ENCODE measurements at regions not wholly inside any gene's neighbourhood (a gene's known extent, or its start where the extent isn't known, plus 50 kb on each side); places are given as distances from the start of the nearest gene placed in this dataset.

DNA sequence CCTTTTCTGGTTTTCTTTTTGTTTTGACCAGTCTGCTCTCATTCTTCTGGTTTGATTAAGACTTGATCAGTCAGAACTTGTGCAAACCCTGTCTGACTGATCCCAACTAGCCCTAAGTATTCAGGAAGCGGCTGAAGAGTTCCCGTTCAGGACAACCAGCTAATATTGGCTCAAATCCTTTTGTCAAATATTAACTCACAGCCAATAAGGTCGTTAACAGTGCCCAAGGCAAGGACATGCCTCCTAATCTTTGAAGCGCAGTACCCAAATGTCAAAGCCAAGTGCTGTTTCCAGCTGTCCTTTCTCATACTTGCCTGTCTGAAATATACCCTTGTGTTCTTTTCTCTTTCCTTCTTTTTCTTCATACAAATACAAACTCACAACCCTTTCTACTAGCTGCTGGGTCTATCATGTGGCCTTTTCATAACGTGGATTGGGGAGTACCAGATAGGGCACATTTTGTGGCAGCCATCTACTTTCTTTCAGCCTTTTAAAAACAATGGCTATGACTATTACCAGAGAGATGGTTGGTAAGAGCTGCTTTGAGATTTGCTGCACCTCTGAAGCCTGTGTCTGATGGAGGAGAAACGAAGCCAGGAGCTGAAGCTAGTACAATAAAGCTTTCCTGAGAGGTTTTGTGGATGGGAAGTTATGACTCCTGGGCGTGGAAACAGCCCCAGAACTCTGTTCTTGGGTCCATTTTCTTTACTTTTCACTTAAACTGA, 266.4 kb upstream of the ZNF608 start:
- peak; percentile 23 for DNase-seq

- peak; percentile 35 for DNase-seq
These were observed 267.8 kb upstream of the ZNF608 start for GRCh38 chr5:125014202-125014601.

GRCh38 chr5:125017796-125018195, 271.4 kb upstream of the ZNF608 start:
- no peak for DNase-seq

DNA sequence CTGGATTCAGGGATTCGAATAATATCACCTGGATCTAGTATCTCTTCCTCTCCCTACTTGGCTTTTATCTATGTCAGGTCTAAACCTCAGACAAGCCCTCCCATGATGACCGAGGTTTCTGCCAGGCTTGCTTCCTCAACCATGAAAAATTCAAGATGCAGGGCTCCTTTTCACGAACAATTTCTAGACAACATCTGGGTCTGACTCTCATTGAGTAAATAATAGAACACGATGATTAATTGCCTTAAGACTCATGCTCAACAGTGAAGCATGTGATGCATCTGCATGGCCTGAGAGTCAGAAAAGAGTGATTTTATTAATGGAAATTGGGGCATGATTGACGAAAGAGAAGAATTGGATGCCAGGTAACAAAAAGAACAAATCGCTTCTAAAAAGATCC, 277.2 kb upstream of the ZNF608 start:
- DNase-seq: peak; percentile 40

DNA sequence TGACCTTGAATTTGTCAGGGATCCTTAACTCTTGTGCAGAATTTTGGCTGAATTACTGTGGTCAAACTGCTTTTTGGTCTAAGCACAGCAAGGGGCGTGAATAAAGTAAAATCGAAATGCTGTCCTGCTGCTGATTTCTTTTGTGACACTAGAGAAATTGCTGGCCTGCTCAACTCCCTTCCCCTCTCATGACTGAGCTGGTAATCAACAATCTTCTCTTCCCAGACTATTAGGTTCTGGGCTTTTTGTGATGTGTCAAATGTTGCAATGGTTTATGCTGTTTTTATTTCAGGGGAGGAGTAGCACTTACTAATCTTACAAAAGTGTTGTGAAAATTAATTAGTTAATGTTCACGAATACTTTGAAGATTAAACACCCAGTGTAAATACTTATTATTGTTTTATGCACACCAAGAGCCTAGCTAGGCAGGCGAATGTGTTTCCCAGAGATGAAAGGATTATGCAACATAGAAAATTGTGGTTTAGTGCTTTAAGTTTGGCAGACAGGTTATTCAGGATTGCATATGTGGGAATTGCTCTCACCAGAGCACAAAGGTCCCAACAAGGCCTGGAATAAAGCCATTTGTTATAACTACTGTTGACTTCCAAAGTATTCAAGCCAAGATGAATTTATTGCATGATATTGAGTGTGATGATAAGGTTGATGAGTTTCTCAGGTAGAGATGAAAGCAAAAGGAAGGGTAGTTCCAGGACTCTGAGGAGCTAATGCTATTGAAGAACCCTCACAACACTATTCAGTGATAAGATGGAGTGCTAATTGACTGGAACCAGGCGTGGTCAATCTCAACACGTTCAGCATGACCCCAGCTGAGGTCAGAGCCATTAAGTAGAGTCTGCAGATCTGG, 280.7 kb upstream of the ZNF608 start:
- DNase-seq: no peak

DNA sequence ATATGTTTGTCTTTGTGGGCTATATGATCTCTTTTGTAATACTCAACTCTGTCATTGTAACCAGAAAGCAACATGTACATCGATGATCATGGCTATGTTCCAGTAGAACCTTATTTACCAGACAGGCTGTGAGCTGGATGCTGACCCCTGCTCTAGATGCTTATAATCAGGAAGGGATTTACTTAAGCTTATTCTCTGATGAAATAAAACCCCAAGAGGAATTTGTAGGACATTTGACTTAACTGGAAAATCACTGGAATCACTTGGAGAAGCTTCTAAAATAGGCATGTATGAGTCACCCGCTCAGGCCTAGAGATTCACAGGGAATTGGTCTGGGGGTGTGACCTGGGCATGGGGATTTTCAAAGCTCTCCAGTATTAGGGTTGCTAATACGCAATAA, 285.8 kb upstream of the ZNF608 start:
- no peak for DNase-seq

DNA sequence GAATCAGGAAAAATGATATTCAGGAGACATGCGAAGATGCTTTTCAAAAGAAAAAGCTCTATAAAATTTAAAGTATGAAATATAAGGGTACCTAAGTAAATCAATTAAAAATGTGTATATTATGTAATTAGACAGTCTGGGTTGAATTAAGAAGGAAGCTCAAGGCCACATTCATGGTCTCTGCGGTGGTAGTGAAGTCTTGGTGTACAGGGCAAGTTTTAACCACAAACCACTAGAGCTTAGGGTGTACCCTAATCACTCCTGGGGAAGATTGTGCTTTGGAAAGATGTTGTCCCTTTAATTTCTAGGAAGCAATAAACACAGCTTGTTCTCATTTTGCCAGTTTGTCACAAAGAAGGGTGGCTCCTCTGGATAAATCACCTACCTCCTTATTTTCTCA, 287.2 kb upstream of the ZNF608 start:
- no peak for DNase-seq

GRCh38 chr5:125034331-125034730, 287.9 kb upstream of the ZNF608 start:
- no peak for DNase-seq

- DNase-seq: no peak
These were observed 290.1 kb upstream of the ZNF608 start for GRCh38 chr5:125036494-125036893.

GRCh38 chr5:125037020-125037419, 290.6 kb upstream of the ZNF608 start:
- DNase-seq: no peak

DNA sequence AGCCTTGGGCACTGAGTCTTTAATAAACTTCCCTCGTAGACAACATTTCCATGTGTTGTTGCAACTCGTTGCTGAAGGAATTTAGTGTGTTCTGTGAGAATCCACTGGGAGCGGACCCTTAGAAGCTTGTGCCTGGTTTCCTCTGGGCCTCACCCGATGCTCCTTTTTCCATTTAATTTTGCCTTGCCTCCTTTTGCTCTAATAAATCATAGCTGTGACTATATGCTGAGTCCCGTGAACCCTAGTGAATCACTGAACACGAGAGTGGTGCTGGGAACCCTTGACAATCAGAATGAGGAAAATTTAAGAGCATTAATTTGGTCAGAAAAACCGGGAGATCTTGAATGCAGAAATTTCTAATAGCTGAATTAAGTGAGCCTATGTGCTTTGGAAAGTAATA, 291.1 kb upstream of the ZNF608 start:
- no peak for DNase-seq

- DNase-seq: no peak
These were observed 292.0 kb upstream of the ZNF608 start for GRCh38 chr5:125038477-125038876.

DNA sequence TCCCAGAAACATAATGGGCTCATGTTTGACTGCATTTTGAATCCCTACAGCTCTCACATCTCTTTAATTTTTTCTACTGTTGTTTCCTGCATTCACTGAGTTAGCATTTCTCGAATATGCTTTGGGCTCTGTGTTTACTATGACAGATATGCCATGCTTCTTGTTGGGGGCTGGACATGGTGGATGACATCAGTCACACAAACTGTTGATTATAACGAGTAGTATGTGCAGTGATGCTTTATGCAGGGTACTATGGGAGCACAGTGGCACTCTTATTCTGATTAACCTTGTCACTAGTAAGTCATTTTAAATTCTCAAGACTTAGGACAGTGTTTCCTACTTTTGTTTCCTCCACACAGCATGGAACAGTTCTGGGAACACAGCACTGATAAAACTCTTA, 295.4 kb upstream of the ZNF608 start:
- no peak for DNase-seq

- peak; percentile 42 for DNase-seq
These were observed 295.9 kb upstream of the ZNF608 start for GRCh38 chr5:125042261-125042890.

- DNase-seq: peak; percentile 78
These were observed 297.4 kb upstream of the ZNF608 start for GRCh38 chr5:125043781-125044391.

DNA sequence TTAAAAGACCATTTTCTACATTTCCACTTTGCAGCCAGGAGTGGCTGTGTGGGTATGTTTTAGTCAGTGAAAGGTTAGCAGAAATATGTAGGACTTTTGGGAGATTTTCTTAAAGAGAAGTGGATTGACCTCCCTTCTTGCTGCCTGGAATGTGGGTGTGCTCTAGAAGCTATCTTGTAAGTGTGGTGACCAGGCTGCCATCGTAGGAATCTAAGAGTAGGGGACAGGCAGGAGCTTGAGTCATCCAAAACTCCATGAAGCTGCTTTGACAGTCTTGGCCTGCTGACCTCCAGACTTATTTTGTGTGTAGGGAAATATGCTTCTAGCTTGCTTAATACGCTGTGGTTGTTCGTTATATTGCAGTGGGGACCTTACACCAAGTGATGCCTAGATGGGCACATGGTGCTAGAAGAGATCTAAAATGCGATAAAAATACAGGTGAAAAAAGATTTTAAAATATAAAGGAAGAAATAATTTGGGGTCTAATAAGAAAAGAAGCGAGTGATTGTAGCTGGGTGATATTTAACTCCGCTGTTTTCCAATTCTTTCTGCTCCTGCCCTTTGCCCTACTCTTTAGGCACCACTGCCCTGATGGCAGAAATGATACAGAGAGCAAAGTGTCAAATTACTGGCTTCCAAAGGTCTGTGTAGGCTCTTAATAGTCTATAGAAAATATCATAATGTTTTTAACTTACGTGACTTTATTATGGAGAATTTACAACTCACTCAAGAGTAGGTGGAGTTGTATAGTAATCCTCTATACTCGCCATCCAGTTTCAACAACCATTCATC, 298.2 kb upstream of the ZNF608 start:
- DNase-seq: peak; percentile 48

GRCh38 chr5:125045646-125046045, 299.2 kb upstream of the ZNF608 start:
- no peak for DNase-seq

- DNase-seq: no peak
These were observed 300.4 kb upstream of the ZNF608 start for GRCh38 chr5:125046838-125047237.

GRCh38 chr5:125047871-125048270, 301.4 kb upstream of the ZNF608 start:
- DNase-seq: no peak

GRCh38 chr5:125049721-125050702, 303.6 kb upstream of the ZNF608 start:
- peak; percentile 27 for DNase-seq

DNA sequence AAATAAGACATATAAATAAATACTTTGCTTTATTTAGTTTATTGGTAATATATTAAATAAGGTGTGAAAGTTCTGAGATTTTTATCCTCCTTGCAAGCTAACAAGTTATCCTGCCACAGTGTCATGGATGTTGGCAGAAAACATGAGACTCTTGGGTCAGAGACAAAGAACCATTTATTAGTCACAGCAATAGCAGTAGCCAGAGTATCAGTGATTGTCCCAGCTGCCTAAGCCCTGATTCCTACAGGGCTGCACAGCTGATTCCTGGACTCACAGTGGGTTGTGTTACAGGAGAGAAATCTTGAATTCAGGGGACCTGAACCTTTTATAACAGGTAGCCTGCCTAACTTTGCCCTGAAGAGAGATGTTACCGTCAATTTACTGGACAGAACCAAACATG, 304.5 kb upstream of the ZNF608 start:
- no peak for DNase-seq

Measured in eye (tissue), 1 donor.